HG03442 (cell line): ENCODE measurements at regions not wholly inside any gene's neighbourhood (a gene's known extent, or its start where the extent isn't known, plus 50 kb on each side); places are given as distances from the start of the nearest gene placed in this dataset.

Experiments used
- ATAC-seq: cut with Tn5 transposase; IDR thresholded peaks from one replicate; pipeline ENCODE4 v1.9.1; 2021; ENCODE audit warnings: mild to moderate bottlenecking, moderate library complexity; ENCODE audit not compliant: unreplicated experiment

- ATAC-seq = no peak
Measured at GRCh38 chr13:63128716-63129115, 1713.1 kb upstream of the PCDH20 start.

GRCh38 chr13:63124863-63125262 lies 1709.2 kb upstream of the PCDH20 start:
- ATAC-seq = no peak

- no peak for ATAC-seq
Measured at GRCh38 chr13:63120883-63121282, 1705.2 kb upstream of the PCDH20 start.

- no peak for ATAC-seq
Measured at GRCh38 chr13:63117710-63118109, 1702.1 kb upstream of the PCDH20 start.

DNA sequence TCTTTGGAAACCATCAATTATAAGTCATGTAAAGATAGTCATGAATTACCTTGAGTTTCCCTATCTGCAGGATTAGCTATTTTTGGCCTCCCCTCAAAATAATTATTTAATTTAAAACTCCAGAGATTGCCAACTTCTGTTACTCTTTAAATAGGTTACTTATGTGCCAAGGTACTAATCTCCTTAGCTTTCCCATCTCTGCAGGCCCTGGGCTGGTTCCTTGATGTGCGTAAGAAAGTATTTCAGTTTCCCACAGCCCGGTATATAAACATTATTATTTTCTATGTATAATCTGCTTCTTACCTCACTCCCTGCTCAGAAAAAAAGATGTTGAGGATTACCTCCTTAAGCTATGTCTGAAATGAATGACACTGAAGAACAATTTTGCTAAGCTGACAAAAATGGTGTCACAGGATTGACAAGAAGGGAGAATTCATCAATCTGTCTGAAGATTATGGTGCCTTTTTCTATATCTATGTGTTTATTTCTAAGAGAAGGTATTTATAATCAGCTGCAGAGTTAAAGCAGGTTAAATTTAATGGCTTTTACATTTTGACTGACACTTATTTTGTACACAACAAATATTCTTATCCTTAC lies 1697.2 kb upstream of the PCDH20 start:
- ATAC-seq = no peak

DNA sequence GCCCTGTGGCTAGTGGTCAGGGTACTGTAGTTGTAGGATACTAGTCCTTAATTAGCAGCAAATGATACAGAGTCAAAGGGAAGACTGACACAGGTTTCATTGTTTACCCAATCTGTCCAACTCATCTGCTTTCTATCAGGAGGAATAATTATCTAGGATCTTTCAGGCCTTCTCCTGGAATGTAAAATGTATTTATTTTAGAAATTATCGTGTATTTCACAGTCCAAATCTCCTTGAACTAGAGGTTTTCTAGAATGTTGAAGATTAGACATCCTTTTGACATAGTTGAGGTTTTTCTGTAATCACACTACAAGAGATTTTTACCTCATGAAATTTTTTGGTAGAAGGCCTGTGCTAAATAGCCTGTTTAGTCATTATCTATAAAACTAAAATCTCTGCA lies 1694.8 kb upstream of the PCDH20 start:
- ATAC-seq = no peak

- no peak for ATAC-seq
Measured at GRCh38 chr13:63107179-63107943, 1691.7 kb upstream of the PCDH20 start.

DNA sequence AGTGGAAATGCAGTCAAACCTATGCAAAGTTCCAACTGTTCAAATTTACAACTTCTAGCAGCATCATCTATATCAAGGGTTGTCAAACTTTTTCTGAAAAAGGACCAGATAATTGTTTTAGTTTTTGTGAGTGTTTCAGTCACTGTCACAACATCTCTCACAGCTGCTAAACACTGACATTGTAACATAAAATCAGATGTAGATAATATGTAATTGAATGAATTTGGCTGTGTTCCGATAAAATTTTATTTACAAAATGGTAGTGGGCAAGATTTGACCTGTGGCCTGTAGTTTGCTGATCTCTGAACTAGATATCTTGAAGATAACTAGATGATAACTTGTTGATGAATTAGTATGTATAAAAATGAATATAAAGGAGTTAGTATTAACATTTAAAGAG lies 1679.1 kb upstream of the PCDH20 start:
- no peak for ATAC-seq

- ATAC-seq = no peak
Measured at GRCh38 chr13:63093907-63094469, 1678.3 kb upstream of the PCDH20 start.

DNA sequence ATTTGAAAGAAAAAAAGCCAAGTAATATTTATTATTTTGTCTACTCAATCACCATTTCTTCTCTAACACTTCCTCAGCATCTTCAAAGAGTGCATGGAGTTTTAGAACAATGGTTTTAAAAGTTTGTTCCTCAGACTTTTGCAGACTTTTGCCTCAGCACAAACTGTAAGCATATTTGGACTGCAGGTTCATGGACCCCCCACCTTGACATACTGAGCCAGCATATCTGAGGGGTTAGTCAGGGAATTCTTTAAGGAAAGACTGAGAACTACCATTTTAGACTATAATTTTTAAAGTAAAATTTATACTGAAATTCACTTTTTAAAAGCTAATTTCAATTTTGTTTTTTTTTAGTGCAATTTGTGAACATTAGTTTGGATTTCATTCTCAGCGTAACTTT lies 1676.8 kb upstream of the PCDH20 start:
- ATAC-seq = no peak

DNA sequence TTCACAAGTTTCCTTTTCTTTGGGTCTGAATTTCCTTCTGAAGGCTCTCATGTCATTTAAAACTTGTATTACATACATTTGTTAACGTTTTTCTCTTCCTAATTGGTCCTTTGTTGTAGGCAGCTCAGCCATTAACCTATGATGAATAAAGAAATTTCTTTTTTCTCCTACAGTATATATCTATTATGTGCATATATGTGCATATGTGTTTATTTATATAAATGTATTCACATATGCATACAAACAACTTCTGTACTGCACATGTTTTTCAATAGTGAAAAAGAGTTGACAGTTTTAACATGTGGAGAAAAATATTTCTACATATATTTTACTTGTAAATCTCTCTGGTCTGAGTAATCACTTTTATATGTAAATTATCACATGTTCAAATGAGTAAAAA lies 1674.9 kb upstream of the PCDH20 start:
- no peak for ATAC-seq

DNA sequence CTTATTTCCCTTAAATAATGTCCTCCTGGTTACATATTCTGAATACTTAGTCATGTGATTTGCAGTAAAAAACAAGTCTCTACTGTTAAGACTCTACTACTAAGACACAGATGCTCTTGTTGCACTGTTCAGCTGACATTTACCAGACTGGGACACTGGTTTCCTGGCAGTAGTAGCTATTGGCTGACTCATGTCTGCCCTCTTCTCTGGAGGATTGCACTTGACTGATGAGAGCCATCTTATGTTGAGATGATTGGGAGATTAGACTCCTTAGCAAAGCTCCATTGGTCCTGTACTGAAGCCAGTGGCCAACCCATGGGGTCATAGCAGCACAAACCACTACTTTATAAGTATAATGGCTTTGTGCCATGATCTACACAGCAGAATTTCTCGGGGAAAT lies 1672.6 kb upstream of the PCDH20 start:
- no peak for ATAC-seq

DNA sequence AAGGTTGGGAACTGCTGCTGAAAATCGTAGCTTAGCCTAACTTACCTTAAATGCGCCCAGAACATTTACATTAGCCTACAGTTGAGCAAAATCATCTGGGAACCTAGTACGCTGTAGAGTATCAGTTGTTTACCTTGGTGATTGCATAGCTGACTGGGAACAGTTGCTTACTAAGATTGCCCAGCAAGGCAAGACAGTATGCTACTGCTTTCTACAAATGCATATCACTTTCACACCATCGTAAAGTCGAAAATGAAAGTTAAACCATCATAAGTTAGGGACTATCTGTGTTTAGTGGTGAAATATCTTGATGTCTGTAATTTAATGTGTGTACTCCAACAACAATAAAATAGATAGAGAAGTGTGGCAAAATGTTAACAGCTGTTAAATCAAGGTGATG lies 1670.6 kb upstream of the PCDH20 start:
- ATAC-seq = no peak

GRCh38 chr13:63085851-63086250 lies 1670.2 kb upstream of the PCDH20 start:
- ATAC-seq = no peak

DNA sequence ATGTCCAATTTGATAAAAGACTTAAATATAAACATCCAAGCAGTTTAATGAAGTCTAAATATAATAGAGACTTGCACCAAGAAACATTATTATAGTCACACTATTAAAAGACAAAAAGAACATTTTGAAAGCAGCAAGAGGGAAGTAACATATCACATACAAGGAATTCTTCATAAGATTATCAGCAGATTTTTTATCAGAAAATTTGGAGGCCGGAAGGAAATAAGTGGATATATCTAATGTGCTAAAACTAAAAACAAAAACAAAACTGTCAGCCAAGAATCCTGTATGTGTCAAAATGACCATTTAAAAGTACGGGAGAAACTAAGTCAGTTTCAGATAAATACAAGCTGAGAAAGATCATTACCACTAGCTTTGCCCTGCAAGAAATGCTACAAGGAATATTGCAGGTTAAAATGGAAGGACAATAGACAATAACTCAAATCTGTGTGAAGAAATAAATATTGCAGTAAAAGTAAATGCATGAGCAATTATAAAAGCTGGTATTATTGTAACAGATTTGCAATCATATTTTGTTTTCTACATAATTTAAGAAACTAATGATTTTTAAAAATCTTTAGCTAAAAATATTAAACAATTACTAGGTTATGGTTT lies 1665.9 kb upstream of the PCDH20 start:
- ATAC-seq = no peak

DNA sequence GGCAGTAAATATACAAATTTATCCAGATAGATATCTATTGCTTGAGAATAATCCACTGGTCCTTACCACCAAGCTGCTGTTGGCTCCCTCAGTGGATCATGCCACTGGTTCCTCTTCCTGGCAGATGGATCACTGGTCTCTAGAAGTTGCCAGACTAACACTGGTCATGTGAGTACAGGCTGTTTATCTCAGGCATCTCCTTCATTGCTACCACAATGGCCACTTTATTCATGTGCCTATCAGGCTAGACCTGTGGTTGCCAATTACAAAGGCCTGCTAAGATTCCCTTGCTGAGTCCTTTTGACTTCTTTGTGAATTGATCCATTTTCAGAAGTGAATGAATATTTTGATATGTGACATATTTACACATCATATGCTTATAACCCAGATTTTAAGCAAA lies 1659.5 kb upstream of the PCDH20 start:
- ATAC-seq = no peak

DNA sequence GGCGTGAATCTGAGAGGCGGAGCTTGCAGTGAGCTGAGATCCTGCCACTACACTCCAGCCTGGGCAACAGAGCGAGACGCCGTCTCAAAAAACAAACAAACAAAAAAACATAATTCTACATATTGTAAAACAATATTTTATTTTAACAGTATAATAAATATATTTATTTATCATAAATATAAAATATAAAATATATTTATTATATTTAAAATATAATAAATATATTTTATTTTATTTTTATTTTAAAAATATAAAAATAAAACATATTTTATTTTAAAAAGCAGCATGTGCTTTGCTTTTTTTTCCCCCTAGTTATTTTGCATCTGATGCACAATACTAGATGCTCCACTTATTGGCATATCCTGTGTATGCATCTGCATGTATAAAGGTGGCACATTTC lies 1634.6 kb upstream of the PCDH20 start:
- no peak for ATAC-seq

GRCh38 chr13:63048653-63049052 lies 1633.0 kb upstream of the PCDH20 start:
- ATAC-seq = no peak

- ATAC-seq = no peak
Measured at GRCh38 chr13:63044589-63045313, 1629.1 kb upstream of the PCDH20 start.

- ATAC-seq = no peak
Measured at GRCh38 chr13:63042686-63043085, 1627.0 kb upstream of the PCDH20 start.

- ATAC-seq = no peak
Measured at GRCh38 chr13:63041640-63042414, 1626.2 kb upstream of the PCDH20 start.
